ENCODE measurements at regions not wholly inside any gene's neighbourhood (a gene's known extent, or its start where the extent isn't known, plus 50 kb on each side); places are given as distances from the start of the nearest gene placed in this dataset.
A peak's percentile ranks its signal among the peaks of the same experiment; 100 is the strongest.

DNA sequence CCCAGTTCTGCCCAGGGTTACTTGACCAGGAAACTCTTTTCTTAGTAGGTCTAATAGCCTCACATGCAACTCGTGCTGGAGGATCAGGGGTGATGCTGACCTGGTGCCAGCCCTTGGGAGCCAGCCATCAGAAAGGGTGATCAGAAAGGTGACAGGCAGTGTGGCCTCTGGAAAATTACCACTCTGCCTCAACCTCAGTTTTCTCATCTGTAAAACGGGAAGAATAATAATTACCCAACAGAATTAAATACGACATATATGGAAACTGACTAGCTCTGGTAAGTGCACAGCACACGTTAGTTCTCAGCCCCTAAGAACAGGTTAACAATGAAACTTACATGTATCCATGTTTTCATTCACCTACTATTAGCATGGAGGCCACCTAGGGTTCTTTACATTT lies 157.6 kb downstream of the EN1 start:
- H2BK15ac ChIP-seq (ENCODE audit: low read length) = no peak overlapping the region
- no peak overlapping the region for H3K4ac ChIP-seq (ENCODE audit: low read length)
- peaks cover 0 to 3% of the 10 kb centered on the region in 2 donors for H3K4me1 ChIP-seq (ENCODE audit: control insufficient read depth in 2 of 2, insufficient read depth in 1 of 2, low read depth in 1 of 2, low read length in 2 of 2)
- no peak overlapping the region for H3K23ac ChIP-seq (ENCODE audit: low read depth, low read length, poor library complexity)
- no peak overlapping the region for H3K4me3 ChIP-seq (ENCODE audit: low read length in 2 of 2)
- no peak overlapping the region for H3K18ac ChIP-seq (ENCODE audit: low read length)
- no peak overlapping the region for H2AFZ ChIP-seq (ENCODE audit: low read length)
- H2AK5ac ChIP-seq (ENCODE audit: low read depth, low read length) = no peak overlapping the region
- peaks cover 0 to 2% of the 10 kb centered on the region in 2 donors for H3K36me3 ChIP-seq (replicated peaks in 1 of 2; ENCODE audit: control insufficient read depth in 2 of 2, insufficient read depth in 2 of 2, low read length in 2 of 2)
- no peak overlapping the region for H3K14ac ChIP-seq (ENCODE audit: low read length)
- no peak overlapping the region for H2BK12ac ChIP-seq (ENCODE audit: low read length)
- H3K9ac ChIP-seq (ENCODE audit: low read depth, low read length, poor library complexity) = no peak overlapping the region
- no peak overlapping the region for H2BK5ac ChIP-seq (ENCODE audit: low read length)
- no peaks in the 10 kb centered on the region for H3K27me3 ChIP-seq (ENCODE audit: control insufficient read depth in 3 of 3, insufficient read depth in 3 of 3, low read depth in 1 of 3, low read length in 3 of 3)
- WGBS, 2 donors (ENCODE audit: extremely low coverage in 2 of 2, insufficient read length in 2 of 2, insufficient replicate concordance in 1 of 2) = no CpG with 5 or more reads among the region's 4 CpGs
- no peak overlapping the region for H3K4me2 ChIP-seq (ENCODE audit: insufficient read depth, low read length, poor library complexity, severe bottlenecking)
- no peak overlapping the region for H4K91ac ChIP-seq (ENCODE audit: low read depth, low read length, poor library complexity)
- H4K8ac ChIP-seq (ENCODE audit: low read depth, low read length) = no peak overlapping the region
- DNase-seq (ENCODE audit: low spot score) = no peak
- peaks cover 0 to 3% of the 10 kb centered on the region in 2 donors for H3K9me3 ChIP-seq (replicated peaks in 1 of 2; ENCODE audit: control insufficient read depth in 2 of 2, insufficient read depth in 1 of 2, low read depth in 1 of 2, low read length in 2 of 2)
- no peak overlapping the region for H2BK120ac ChIP-seq (ENCODE audit: low read depth, low read length)
- H3K27ac ChIP-seq (replicated peaks; ENCODE audit: low read length) = no peak overlapping the region
- no peaks in the 10 kb centered on the region for H3K79me1 ChIP-seq (ENCODE audit: low read depth, low read length)

DNA sequence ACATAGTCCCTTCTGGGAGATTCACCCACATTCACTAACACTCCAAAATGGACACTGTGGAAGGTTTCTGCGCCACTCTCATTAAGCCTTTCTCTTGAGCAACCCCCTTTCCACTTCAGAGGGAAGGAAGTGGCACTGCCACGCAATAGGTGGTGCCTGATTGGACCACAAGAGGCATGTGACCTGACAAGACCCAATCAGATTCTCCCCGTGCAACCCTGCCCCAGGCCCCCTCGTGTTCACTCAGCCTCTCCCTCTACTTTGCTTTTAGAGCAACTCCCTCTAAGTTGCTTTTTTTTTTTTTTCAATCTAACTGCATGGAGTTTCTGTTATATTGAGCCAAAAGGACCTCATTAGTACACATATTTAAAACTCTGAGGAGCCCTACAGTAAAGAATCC lies 158.0 kb downstream of the EN1 start:
- Histone ChIP-seq H3K36me3 (replicated peaks in 1 of 2; ENCODE audit: control insufficient read depth in 2 of 2, insufficient read depth in 2 of 2, low read length in 2 of 2) (peaks cover 0 to 2% of the 10 kb centered on the region in 2 donors), H2BK120ac (ENCODE audit: low read depth, low read length) (no peak overlapping the region), H3K27ac (replicated peaks; ENCODE audit: low read length) (no peak overlapping the region), H3K14ac (ENCODE audit: low read length) (no peak overlapping the region), H2BK15ac (ENCODE audit: low read length) (no peak overlapping the region), H4K8ac (ENCODE audit: low read depth, low read length) (peak overlapping the region; percentile 54), H4K91ac (ENCODE audit: low read depth, low read length, poor library complexity) (no peak overlapping the region), H3K4me1 (ENCODE audit: control insufficient read depth in 2 of 2, insufficient read depth in 1 of 2, low read depth in 1 of 2, low read length in 2 of 2) (peaks cover 0 to 3% of the 10 kb centered on the region in 2 donors), H3K27me3 (ENCODE audit: control insufficient read depth in 3 of 3, insufficient read depth in 3 of 3, low read depth in 1 of 3, low read length in 3 of 3) (no peaks in the 10 kb centered on the region), H3K4me2 (ENCODE audit: insufficient read depth, low read length, poor library complexity, severe bottlenecking) (no peak overlapping the region), H3K18ac (ENCODE audit: low read length) (peak overlapping the region; percentile 39), H2AK5ac (ENCODE audit: low read depth, low read length) (peak overlapping the region; percentile 10), H3K4me3 (ENCODE audit: low read length in 2 of 2) (no peak overlapping the region), H2AFZ (ENCODE audit: low read length) (no peak overlapping the region), H2BK5ac (ENCODE audit: low read length) (no peak overlapping the region), H3K9me3 (replicated peaks in 1 of 2; ENCODE audit: control insufficient read depth in 2 of 2, insufficient read depth in 1 of 2, low read depth in 1 of 2, low read length in 2 of 2) (peaks cover 0 to 3% of the 10 kb centered on the region in 2 donors), H3K23ac (ENCODE audit: low read depth, low read length, poor library complexity) (no peak overlapping the region), H3K79me1 (ENCODE audit: low read depth, low read length) (no peaks in the 10 kb centered on the region), H3K9ac (ENCODE audit: low read depth, low read length, poor library complexity) (no peak overlapping the region), H2BK12ac (ENCODE audit: low read length) (no peak overlapping the region), H3K4ac (ENCODE audit: low read length) (no peak overlapping the region)
- no peak for DNase-seq (ENCODE audit: low spot score)
- no CpG with 5 or more reads among the region's 4 CpGs for WGBS, 2 donors (ENCODE audit: extremely low coverage in 2 of 2, insufficient read length in 2 of 2, insufficient replicate concordance in 1 of 2)

DNA sequence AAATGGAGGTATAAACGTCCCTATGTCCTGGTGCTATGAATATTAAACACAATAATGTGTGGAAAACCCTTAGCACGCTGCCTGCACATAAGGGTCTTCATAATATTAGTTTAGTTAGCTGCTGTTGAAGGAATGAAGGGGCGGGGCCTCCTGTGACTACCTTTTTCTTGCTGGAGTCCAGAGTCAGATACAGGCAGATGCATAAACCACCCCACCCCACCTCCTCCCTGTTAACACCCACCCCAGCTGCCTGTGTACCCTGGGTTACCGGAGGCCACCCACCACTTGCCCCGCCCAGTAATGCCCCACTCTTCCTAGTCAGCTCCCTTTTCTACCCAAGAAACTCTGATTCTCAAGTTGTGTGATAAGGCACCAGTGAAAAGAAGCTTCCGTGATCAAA lies 158.4 kb downstream of the EN1 start:
- Histone ChIP-seq H3K79me1 (ENCODE audit: low read depth, low read length) (no peaks in the 10 kb centered on the region), H2BK120ac (ENCODE audit: low read depth, low read length) (no peak overlapping the region), H2BK5ac (ENCODE audit: low read length) (no peak overlapping the region), H3K4me2 (ENCODE audit: insufficient read depth, low read length, poor library complexity, severe bottlenecking) (no peak overlapping the region), H3K9me3 (replicated peaks in 1 of 2; ENCODE audit: control insufficient read depth in 2 of 2, insufficient read depth in 1 of 2, low read depth in 1 of 2, low read length in 2 of 2) (peaks cover 0 to 3% of the 10 kb centered on the region in 2 donors), H3K14ac (ENCODE audit: low read length) (no peak overlapping the region), H2BK15ac (ENCODE audit: low read length) (no peak overlapping the region), H2AFZ (ENCODE audit: low read length) (no peak overlapping the region), H3K18ac (ENCODE audit: low read length) (no peak overlapping the region), H3K4me3 (ENCODE audit: low read length in 2 of 2) (no peak overlapping the region), H4K8ac (ENCODE audit: low read depth, low read length) (no peak overlapping the region), H2AK5ac (ENCODE audit: low read depth, low read length) (peak overlapping the region; percentile 10), H2BK12ac (ENCODE audit: low read length) (no peak overlapping the region), H3K9ac (ENCODE audit: low read depth, low read length, poor library complexity) (no peak overlapping the region), H3K36me3 (replicated peaks in 1 of 2; ENCODE audit: control insufficient read depth in 2 of 2, insufficient read depth in 2 of 2, low read length in 2 of 2) (peaks cover 0 to 2% of the 10 kb centered on the region in 2 donors), H3K23ac (ENCODE audit: low read depth, low read length, poor library complexity) (no peak overlapping the region), H4K91ac (ENCODE audit: low read depth, low read length, poor library complexity) (no peak overlapping the region), H3K4me1 (ENCODE audit: control insufficient read depth in 2 of 2, insufficient read depth in 1 of 2, low read depth in 1 of 2, low read length in 2 of 2) (peaks cover 0 to 3% of the 10 kb centered on the region in 2 donors), H3K27me3 (ENCODE audit: control insufficient read depth in 3 of 3, insufficient read depth in 3 of 3, low read depth in 1 of 3, low read length in 3 of 3) (no peaks in the 10 kb centered on the region), H3K4ac (ENCODE audit: low read length) (no peak overlapping the region), H3K27ac (replicated peaks; ENCODE audit: low read length) (no peak overlapping the region)
- WGBS, 2 donors (ENCODE audit: extremely low coverage in 2 of 2, insufficient read length in 2 of 2, insufficient replicate concordance in 1 of 2) = no CpG with 5 or more reads among the region's 6 CpGs
- no peak for DNase-seq (ENCODE audit: low spot score)

DNA sequence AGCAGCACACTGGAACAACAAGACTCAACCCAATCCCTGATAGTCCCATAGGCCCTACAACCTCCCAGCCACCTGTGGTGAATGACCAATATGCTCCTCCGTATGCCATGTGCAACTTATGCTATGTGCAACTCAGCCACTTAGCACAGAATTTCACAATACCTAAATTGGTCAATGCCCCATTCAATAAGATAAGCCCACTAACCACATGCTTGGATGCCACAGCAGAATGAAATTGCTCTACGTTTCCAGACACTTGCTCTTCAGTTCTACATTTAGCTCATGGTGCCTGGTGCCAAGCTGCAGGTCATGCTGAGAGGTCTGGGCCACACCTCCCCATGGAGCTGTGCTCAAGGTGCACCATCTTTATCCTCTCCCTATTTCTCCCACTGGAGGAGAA lies 159.8 kb downstream of the EN1 start:
- H3K4me2 ChIP-seq (ENCODE audit: insufficient read depth, low read length, poor library complexity, severe bottlenecking) = no peak overlapping the region
- H3K4me3 ChIP-seq (ENCODE audit: low read length in 2 of 2) = no peak overlapping the region
- H3K18ac ChIP-seq (ENCODE audit: low read length) = no peak overlapping the region
- no peak overlapping the region for H3K27ac ChIP-seq (replicated peaks; ENCODE audit: low read length)
- H2BK120ac ChIP-seq (ENCODE audit: low read depth, low read length) = no peak overlapping the region
- H2AFZ ChIP-seq (ENCODE audit: low read length) = no peak overlapping the region
- H3K27me3 ChIP-seq (ENCODE audit: control insufficient read depth in 3 of 3, insufficient read depth in 3 of 3, low read depth in 1 of 3, low read length in 3 of 3) = no peaks in the 10 kb centered on the region
- no peaks in the 10 kb centered on the region for H3K79me1 ChIP-seq (ENCODE audit: low read depth, low read length)
- no peak for DNase-seq (ENCODE audit: low spot score)
- no peak overlapping the region for H4K91ac ChIP-seq (ENCODE audit: low read depth, low read length, poor library complexity)
- H3K9me3 ChIP-seq (replicated peaks in 1 of 2; ENCODE audit: control insufficient read depth in 2 of 2, insufficient read depth in 1 of 2, low read depth in 1 of 2, low read length in 2 of 2) = peaks cover 0 to 3% of the 10 kb centered on the region in 2 donors
- no peak overlapping the region for H3K23ac ChIP-seq (ENCODE audit: low read depth, low read length, poor library complexity)
- no peak overlapping the region for H2BK12ac ChIP-seq (ENCODE audit: low read length)
- H2BK5ac ChIP-seq (ENCODE audit: low read length) = no peak overlapping the region
- H2BK15ac ChIP-seq (ENCODE audit: low read length) = no peak overlapping the region
- no peak overlapping the region for H3K9ac ChIP-seq (ENCODE audit: low read depth, low read length, poor library complexity)
- H3K14ac ChIP-seq (ENCODE audit: low read length) = no peak overlapping the region
- H3K36me3 ChIP-seq (replicated peaks in 1 of 2; ENCODE audit: control insufficient read depth in 2 of 2, insufficient read depth in 2 of 2, low read length in 2 of 2) = peaks cover 0 to 2% of the 10 kb centered on the region in 2 donors
- WGBS, 2 donors (ENCODE audit: extremely low coverage in 2 of 2, insufficient read length in 2 of 2, insufficient replicate concordance in 1 of 2) = no CpG with 5 or more reads among the region's 2 CpGs
- H3K4me1 ChIP-seq (ENCODE audit: control insufficient read depth in 2 of 2, insufficient read depth in 1 of 2, low read depth in 1 of 2, low read length in 2 of 2) = no peaks in the 10 kb centered on the region
- no peak overlapping the region for H4K8ac ChIP-seq (ENCODE audit: low read depth, low read length)
- H3K4ac ChIP-seq (ENCODE audit: low read length) = no peak overlapping the region
- no peak overlapping the region for H2AK5ac ChIP-seq (ENCODE audit: low read depth, low read length)
